K562 (cell line): ENCODE measurements at regions not wholly inside any gene's neighbourhood (a gene's known extent, or its start where the extent isn't known, plus 50 kb on each side); places are given as distances from the start of the nearest gene placed in this dataset.

ENCODE experiments used
- ATAC-seq: fragments of 200-7000 bp; cut with Tn5 transposase; 3 replicates; pipeline ENCODE4 v1.9.1; 2020; ENCODE audit warnings: moderate library complexity
- BruUV-seq: library from RNA; stranded (reverse); fragments of 400-500 nt; replicated peaks from 2 replicates; lab custom pipeline; 2021; lab: Mats Ljungman, UMichigan
- CTCF ChIA-PET: fragments of 300-600 bp; formaldehyde crosslinking; extraction: SDS; loops from one replicate; lab custom pipeline; 2021; ENCODE audit warnings: low intra/inter-chr PET ratio; lab: Yijun Ruan, JAX
- POLR2A ChIA-PET: fragments of 300-600, 350-650 bp; sonication (Branson Sonifier 250); formaldehyde crosslinking; extraction: SDS; loops from one replicate; lab custom pipeline; 2021; ENCODE audit warnings: antibody characterized with exemption, inconsistent platforms; lab: Yijun Ruan, JAX
- DNase-seq, 4 experiments: peaks; one replicate each; pipeline versions ENCODE4 v3.0.0 to v3.0.0-alpha.2; 2011 to 2018; ENCODE audit warnings: low spot score in 3 of 4, mixed read lengths in 3 of 4; ENCODE audit errors: extremely low read depth in 1 of 4
- FAIRE-seq: peaks from 2 replicates; lab custom pipeline; 2011; peaks lifted over from hg19 to GRCh38; lab: Jason Lieb, UNC
- H2AFZ ChIP-seq: 2 replicates; pipeline ENCODE4 v1.6.0; 2011; ENCODE audit warnings: low read depth, low read length, control low read depth, inconsistent platforms
- H3K27ac ChIP-seq: fragments of 200-600 bp; 3 replicates; pipeline ENCODE4 v1.8.0; 2011; ENCODE audit warnings: low read depth, mild to moderate bottlenecking, control low read depth, inconsistent platforms, low read length, moderate library complexity, mixed read lengths; ENCODE audit errors: extremely low read depth
- H3K27me3 ChIP-seq, 2 experiments: fragments of 300-600 bp in 1 of 2; 2 replicates in 1 of 2; 3 replicates in 1 of 2; pipeline versions ENCODE4 v1.6.0 to v1.8.0; 2011; ENCODE audit warnings: inconsistent platforms in 2 of 2, low read length in 2 of 2, mild to moderate bottlenecking in 1 of 2, mixed read lengths in 1 of 2, moderate library complexity in 1 of 2; ENCODE audit not compliant: control insufficient read depth in 2 of 2, insufficient read depth in 2 of 2
- H3K36me3 ChIP-seq: fragments of 300-600 bp; 3 replicates; pipeline ENCODE4 v1.8.0; 2011; ENCODE audit warnings: mild to moderate bottlenecking, low read length, inconsistent platforms; ENCODE audit not compliant: control insufficient read depth, insufficient read depth
- H3K4me1 ChIP-seq, 2 experiments: fragments of 200-600 bp in 1 of 2; replicated peaks in 1 of 2; 2 replicates in 1 of 2; 3 replicates in 1 of 2; pipeline versions ENCODE4 v1.5.1 to v1.8.0; 2011; ENCODE audit warnings: inconsistent platforms in 2 of 2, low read length in 2 of 2, mild to moderate bottlenecking in 1 of 2, mixed read lengths in 1 of 2, moderate library complexity in 1 of 2; ENCODE audit not compliant: control insufficient read depth in 2 of 2, insufficient read depth in 2 of 2
- H3K4me2 ChIP-seq: 2 replicates; pipeline ENCODE4 v1.6.1; 2011; ENCODE audit warnings: low read length, control low read depth, inconsistent platforms, mixed read lengths; ENCODE audit not compliant: insufficient read depth
- H3K4me3 ChIP-seq: fragments of 200-600 bp; sonication (generic), shearing (Covaris generic); 2 replicates; pipeline ENCODE4 v1.5.1; 2016; ENCODE audit warnings: control low read depth, inconsistent platforms
- H3K79me2 ChIP-seq: fragments of 200-600 bp; 3 replicates; pipeline ENCODE4 v1.8.0; 2011; ENCODE audit warnings: low read length, inconsistent platforms; ENCODE audit not compliant: control insufficient read depth, insufficient read depth
- H3K9ac ChIP-seq, 2 experiments: 2 replicates each; pipeline versions ENCODE4 v1.6.0 to v1.6.1; 2011; ENCODE audit warnings: low read depth in 2 of 2, low read length in 2 of 2, control low read depth in 1 of 2, inconsistent platforms in 1 of 2, mild to moderate bottlenecking in 1 of 2, mixed read lengths in 1 of 2; ENCODE audit not compliant: insufficient read depth in 1 of 2
- H3K9me1 ChIP-seq: one replicate; pipeline ENCODE4 v1.6.0; 2011; ENCODE audit warnings: inconsistent platforms, mild to moderate bottlenecking, low read length, moderate library complexity; ENCODE audit not compliant: control insufficient read depth, insufficient read depth
- H3K9me3 ChIP-seq: replicated peaks from 2 replicates; pipeline ENCODE4 v1.5.1; 2011; ENCODE audit warnings: low read depth, low read length, inconsistent platforms; ENCODE audit not compliant: control insufficient read depth, insufficient read depth
- H4K20me1 ChIP-seq: replicated peaks from 2 replicates; pipeline ENCODE4 v1.6.1; 2011; ENCODE audit warnings: low read length, inconsistent platforms, mixed read lengths; ENCODE audit not compliant: control insufficient read depth, insufficient read depth
- IFI16 ChIP-seq: fragments of 250-450 bp; sonication (Bioruptor Pico); IDR thresholded peaks from 2 replicates; pipeline ENCODE4 v2.1.2; 2022; ENCODE audit warnings: mild to moderate bottlenecking, inconsistent platforms
- MBD2 ChIP-seq: sonication (generic); IDR thresholded peaks from 2 replicates; pipeline ENCODE4 v1.6.1; 2016; ENCODE audit warnings: low read depth, borderline replicate concordance
- OTX1 ChIP-seq: fragments of 450-650 bp; formaldehyde crosslinking; IDR thresholded peaks from 2 replicates; pipeline ENCODE4 v1.4.0; 2022; ENCODE audit warnings: mild to moderate bottlenecking
- PCBP2 ChIP-seq: fragments of 200-400 bp; formaldehyde crosslinking; IDR thresholded peaks from 2 replicates; pipeline ENCODE4 v1.6.1; 2018; ENCODE audit warnings: low read length, low read depth, mild to moderate bottlenecking, moderate library complexity; ENCODE audit not compliant: poor library complexity, severe bottlenecking
- POU5F1 ChIP-seq: fragments of 150-350 bp; IDR thresholded peaks from 2 replicates; pipeline ENCODE4 v1.6.1; 2014; ENCODE audit warnings: borderline replicate concordance, low read length, low read depth, mild to moderate bottlenecking; ENCODE audit not compliant: partially characterized antibody
- RFX5 ChIP-seq: IDR thresholded peaks from 2 replicates; pipeline ENCODE4 v1.6.1; 2011; ENCODE audit warnings: low read depth, mild to moderate bottlenecking, improper control_type of control experiment, low read length
- RHOXF2B ChIP-seq: fragments of 250-450 bp; sonication (Bioruptor Pico); conservative IDR thresholded peaks from 2 replicates; pipeline ENCODE4 v1.5.1; 2021
- STAT5B ChIP-seq: fragments of 250-450 bp; sonication (Bioruptor Pico); IDR thresholded peaks from 2 replicates; pipeline ENCODE4 v1.8.0; 2021; ENCODE audit warnings: mild to moderate bottlenecking, inconsistent platforms
- TCF3 ChIP-seq: sonication (generic); formaldehyde crosslinking; IDR thresholded peaks from 2 replicates; pipeline ENCODE4 v1.4.0; 2020; ENCODE audit warnings: mild to moderate bottlenecking, missing genetic modification reagents
- TOE1 ChIP-seq, 2 experiments: fragments of 450-650 bp in 1 of 2; sonication (generic) in 1 of 2; formaldehyde crosslinking in 1 of 2; IDR thresholded peaks; 2 replicates each; pipeline versions ENCODE4 v1.7.1 to v1.8.0; 2016 to 2022; ENCODE audit warnings: borderline replicate concordance in 2 of 2, mild to moderate bottlenecking in 2 of 2, antibody characterized with exemption in 1 of 2, inconsistent platforms in 1 of 2, low read depth in 1 of 2, missing genetic modification reagents in 1 of 2, moderate library complexity in 1 of 2
- ZFP1 ChIP-seq: fragments of 450-650 bp; formaldehyde crosslinking; IDR thresholded peaks from 2 replicates; pipeline ENCODE4 v1.4.0; 2020; ENCODE audit warnings: mild to moderate bottlenecking, mixed read lengths
- ZNF143 ChIP-seq: sonication (generic); formaldehyde crosslinking; IDR thresholded peaks from 2 replicates; pipeline ENCODE4 v1.9.0; 2022; ENCODE audit warnings: mild to moderate bottlenecking, missing genetic modification reagents
- ZNF232 ChIP-seq: sonication (generic); formaldehyde crosslinking; IDR thresholded peaks from 2 replicates; pipeline ENCODE4 v1.8.0; 2022; ENCODE audit warnings: mild to moderate bottlenecking, missing genetic modification reagents
- WGBS: fragments of 100-300 bp; shearing (Covaris generic); methylation state at CpG from one replicate; pipeline ENCODE4 v1.1.6; 2016; ENCODE audit warnings: low coverage, mixed read lengths; ENCODE audit not compliant: insufficient coverage; ENCODE audit errors: missing lambda C conversion rate; 5-methylcytosine and 5-hydroxymethylcytosine counted together
- in situ Hi-C: fragments of 300-500 bp; cut with MboI; formaldehyde crosslinking; loops from 4 replicates; pipeline ENCODE4 v1.15.0; 2018; ENCODE audit warnings: inconsistent platforms, mixed read lengths
- intact Hi-C: fragments of 100-400 bp; cut with micrococcal nuclease; formaldehyde crosslinking; loops from 2 replicates; pipeline ENCODE4 v1.14.2; 2022
- TF ChIP-seq, protein P1 (sequence below): sonication (generic); formaldehyde crosslinking; IDR thresholded peaks from 2 replicates; pipeline ENCODE4 v1.8.0; 2023; ENCODE audit warnings: mild to moderate bottlenecking, missing genetic modification reagents

DNA sequence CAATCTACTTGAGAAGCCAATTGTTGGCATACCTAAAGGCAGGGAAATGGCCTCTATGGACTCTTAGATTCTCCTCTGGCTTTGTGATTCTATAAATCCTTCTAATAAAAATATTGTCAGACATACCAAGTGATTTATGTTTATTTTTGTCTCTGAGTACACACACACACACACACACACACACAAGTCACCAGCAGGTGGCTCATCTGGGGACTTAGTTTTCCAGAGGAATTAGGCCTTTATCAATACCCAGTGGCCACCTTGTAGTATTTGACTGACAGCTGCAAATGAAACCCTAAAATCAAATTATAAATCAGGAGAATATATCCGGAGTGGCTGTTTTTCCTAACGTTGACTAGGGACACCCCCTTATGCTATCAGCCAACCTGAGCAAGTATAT lies 258.5 kb downstream of the BRINP2 start:
- POLR2A ChIA-PET, result no interaction called here
- BruUV-seq, result no TSS peak
- Histone ChIP-seq H3K79me2 (no peaks in the 10 kb centered on the region), H3K4me3 (no peak overlapping the region), H3K9ac (no peak overlapping the region), H3K36me3 (no peaks in the 10 kb centered on the region), H3K27me3 (no peaks in the 10 kb centered on the region), H3K4me1 (no peaks in the 10 kb centered on the region), H4K20me1 (no peaks in the 10 kb centered on the region), H3K9me1 (no peaks in the 10 kb centered on the region), H3K9me3 (no peaks in the 10 kb centered on the region; the same call in 1 of the 2 replicates), H3K4me2 (no peak overlapping the region), H3K27ac (no peak overlapping the region), H2AFZ (no peak overlapping the region)
- CTCF ChIA-PET, result no interaction called here
- intact Hi-C loops (no loop called here), in situ Hi-C loops (no loop called here)
- ATAC-seq (no peak), FAIRE-seq (no peak), DNase-seq (no peak)
- 0% methylated on average over 2 of the region's 2 CpGs for WGBS
- TF ChIP-seq ZNF232 (CRISPR knock-in tag) (no peak), MBD2 (no peak), RFX5 (no peak), IFI16 (no peak), RHOXF2B (CRISPR knock-in tag) (no peak), ZFP1 (CRISPR knock-in tag) (no peak), STAT5B (no peak), ZNF143 (CRISPR knock-in tag) (no peak), TCF3 (CRISPR knock-in tag) (no peak), OTX1 (CRISPR knock-in tag) (no peak), PCBP2 (no peak), POU5F1 (no peak), TOE1 (IDR thresholded peaks at IDR 0.05; ENCODE audit: borderline replicate concordance) (no peak), TOE1 (CRISPR knock-in tag; IDR thresholded peaks at IDR 0.05; ENCODE audit: borderline replicate concordance, low read depth) (no peak)
- TF ChIP-seq, protein P1, sequence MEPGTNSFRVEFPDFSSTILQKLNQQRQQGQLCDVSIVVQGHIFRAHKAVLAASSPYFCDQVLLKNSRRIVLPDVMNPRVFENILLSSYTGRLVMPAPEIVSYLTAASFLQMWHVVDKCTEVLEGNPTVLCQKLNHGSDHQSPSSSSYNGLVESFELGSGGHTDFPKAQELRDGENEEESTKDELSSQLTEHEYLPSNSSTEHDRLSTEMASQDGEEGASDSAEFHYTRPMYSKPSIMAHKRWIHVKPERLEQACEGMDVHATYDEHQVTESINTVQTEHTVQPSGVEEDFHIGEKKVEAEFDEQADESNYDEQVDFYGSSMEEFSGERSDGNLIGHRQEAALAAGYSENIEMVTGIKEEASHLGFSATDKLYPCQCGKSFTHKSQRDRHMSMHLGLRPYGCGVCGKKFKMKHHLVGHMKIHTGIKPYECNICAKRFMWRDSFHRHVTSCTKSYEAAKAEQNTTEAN (CRISPR knock-in tag), result no peak
